ENCODE measurements at regions not wholly inside any gene's neighbourhood (a gene's known extent, or its start where the extent isn't known, plus 50 kb on each side); places are given as distances from the start of the nearest gene placed in this dataset.

DNA sequence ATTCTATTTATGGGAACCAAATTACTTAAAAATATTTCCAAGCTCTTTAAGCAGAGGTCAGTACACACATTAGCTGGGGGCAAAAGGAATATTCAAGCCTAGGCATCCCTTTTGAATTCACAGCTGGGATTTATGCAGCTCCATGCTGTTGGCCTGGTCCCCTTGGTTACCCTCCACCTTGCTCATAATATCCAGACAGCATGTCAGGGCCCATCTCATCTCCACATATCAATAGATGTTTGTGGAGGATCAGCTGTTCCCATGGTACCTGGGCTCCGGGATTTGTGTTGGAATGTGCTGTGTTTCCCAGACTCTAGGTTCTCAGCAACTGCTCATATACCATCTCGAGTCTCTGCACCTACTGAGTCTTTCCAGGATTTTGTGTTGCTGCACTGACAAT, 534.8 kb downstream of the BMP2 start:
- no TSS peak for BruUV-seq (replicated peaks)
- DNase-seq (no peak), ATAC-seq (ENCODE audit: low read depth) (no peak)
- Histone ChIP-seq H2BK20ac (ENCODE audit: low read depth, low read length) (no peak overlapping the region), H4K8ac (ENCODE audit: low read depth in 2 of 2, low read length in 2 of 2) (no peak overlapping the region), H2AK9ac (replicated peaks; ENCODE audit: low read depth, low read length, poor library complexity) (no peak overlapping the region), H3K4me2 (ENCODE audit: low read depth, low read length) (no peak overlapping the region), H3K4ac (ENCODE audit: low read depth, low read length) (no peak overlapping the region), H3K36me3 (ENCODE audit: control insufficient read depth, insufficient read depth, low read length) (no peaks in the 10 kb centered on the region), H2BK5ac (ENCODE audit: low read depth, low read length, poor library complexity, severe bottlenecking) (no peak overlapping the region), H3K9ac (ENCODE audit: low read depth, low read length) (no peak overlapping the region), H3K4me1 (ENCODE audit: control insufficient read depth, insufficient read depth, low read length) (no peaks in the 10 kb centered on the region), H3K4me3 (ENCODE audit: insufficient read depth, low read depth, low read length) (no peak overlapping the region), H3K56ac (ENCODE audit: extremely low read depth, insufficient read depth, low read length) (no peak overlapping the region), H2AK5ac (ENCODE audit: low read depth, low read length) (no peak overlapping the region), H3K14ac (replicated peaks; ENCODE audit: low read depth, low read length) (no peak overlapping the region), H2BK15ac (ENCODE audit: low read depth, low read length) (no peak overlapping the region), H4K5ac (ENCODE audit: low read depth, low read length) (no peak overlapping the region), H3K79me1 (ENCODE audit: low read depth in 1 of 2, low read length in 2 of 2) (no peaks in the 10 kb centered on the region), H2AFZ (replicated peaks; ENCODE audit: low read length, poor library complexity) (no peak overlapping the region), H2BK120ac (ENCODE audit: low read depth, low read length) (no peak overlapping the region), H3K9me1 (ENCODE audit: insufficient read depth, low read length) (no peaks in the 10 kb centered on the region), H3K9me3 (ENCODE audit: control insufficient read depth, insufficient read depth, low read length) (no peaks in the 10 kb centered on the region), H3K18ac (ENCODE audit: low read depth, low read length) (no peak overlapping the region), H4K91ac (ENCODE audit: insufficient read depth, low read depth, low read length) (no peak overlapping the region), H3K23ac (ENCODE audit: low read depth, low read length) (no peak overlapping the region), H3K27ac (ENCODE audit: insufficient read depth, low read length) (no peak overlapping the region), H3K27me3 (ENCODE audit: control insufficient read depth, insufficient read depth, low read length) (no peaks in the 10 kb centered on the region), H4K20me1 (ENCODE audit: insufficient read depth, low read length) (no peaks in the 10 kb centered on the region)
- intact Hi-C loops (cut with micrococcal nuclease) (no loop called here), dilution Hi-C loops (cut with HindIII; ENCODE audit: low sequenced_read_pairs, unreplicated experiment) (no loop called here), in situ Hi-C loops (cut with MboI; ENCODE audit: low sequenced_read_pairs) (no loop called here)
- no CpG with 5 or more reads among the region's 2 CpGs for WGBS, 2 experiments (ENCODE audit: extremely low coverage in 2 of 2, insufficient read length in 1 of 2)
- ChIA-PET CTCF (no interaction called here), POLR2A (ENCODE audit: unreplicated experiment) (no interaction called here)
- TF ChIP-seq BHLHE40 (IDR thresholded peaks at IDR 0.05; ENCODE audit: low read depth, low read length): no peak
- TF ChIP-seq, protein P1, sequence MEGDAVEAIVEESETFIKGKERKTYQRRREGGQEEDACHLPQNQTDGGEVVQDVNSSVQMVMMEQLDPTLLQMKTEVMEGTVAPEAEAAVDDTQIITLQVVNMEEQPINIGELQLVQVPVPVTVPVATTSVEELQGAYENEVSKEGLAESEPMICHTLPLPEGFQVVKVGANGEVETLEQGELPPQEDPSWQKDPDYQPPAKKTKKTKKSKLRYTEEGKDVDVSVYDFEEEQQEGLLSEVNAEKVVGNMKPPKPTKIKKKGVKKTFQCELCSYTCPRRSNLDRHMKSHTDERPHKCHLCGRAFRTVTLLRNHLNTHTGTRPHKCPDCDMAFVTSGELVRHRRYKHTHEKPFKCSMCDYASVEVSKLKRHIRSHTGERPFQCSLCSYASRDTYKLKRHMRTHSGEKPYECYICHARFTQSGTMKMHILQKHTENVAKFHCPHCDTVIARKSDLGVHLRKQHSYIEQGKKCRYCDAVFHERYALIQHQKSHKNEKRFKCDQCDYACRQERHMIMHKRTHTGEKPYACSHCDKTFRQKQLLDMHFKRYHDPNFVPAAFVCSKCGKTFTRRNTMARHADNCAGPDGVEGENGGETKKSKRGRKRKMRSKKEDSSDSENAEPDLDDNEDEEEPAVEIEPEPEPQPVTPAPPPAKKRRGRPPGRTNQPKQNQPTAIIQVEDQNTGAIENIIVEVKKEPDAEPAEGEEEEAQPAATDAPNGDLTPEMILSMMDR (conservative IDR thresholded peaks at IDR 0.05; ENCODE audit: low read depth, low read length): no peak
